Stomach (tissue), 8 donors: ENCODE measurements at regions not wholly inside any gene's neighbourhood (a gene's known extent, or its start where the extent isn't known, plus 50 kb on each side); places are given as distances from the start of the nearest gene placed in this dataset.

ENCODE experiments used
- DNase-seq, 2 donors: peaks; one replicate each; pipeline versions ENCODE4 v3.0.0 to v3.0.0-alpha.2; 2013 to 2019
- H3K27ac ChIP-seq, 5 donors: fragments of 200-600 bp in 4 of 5; sonication (generic) in 4 of 5; one replicate each; pipeline ENCODE4 v1.5.1; 2013 to 2019; ENCODE audit warnings: mild to moderate bottlenecking in 1 of 5, moderate library complexity in 1 of 5
- H3K27me3 ChIP-seq, 3 donors: fragments of 200-600 bp; sonication (generic); one replicate each; pipeline ENCODE4 v1.5.1; 2017 to 2019; ENCODE audit warnings: mixed run types in 1 of 3
- H3K36me3 ChIP-seq, 4 donors: fragments of 200-600 bp; sonication (generic); 1 replicate in 3 of 4; 2 replicates in 1 of 4; pipeline ENCODE4 v1.5.1; 2016 to 2019
- H3K4me1 ChIP-seq, 4 donors: fragments of 200-600 bp; sonication (generic); one replicate each; pipeline ENCODE4 v1.5.1; 2016 to 2019
- H3K4me3 ChIP-seq, 4 donors: fragments of 200-600 bp; sonication (generic) in 3 of 4; one replicate each; pipeline ENCODE4 v1.5.1; 2016 to 2019; ENCODE audit warnings: mild to moderate bottlenecking in 1 of 4
- H3K9me3 ChIP-seq, 4 donors: fragments of 200-600 bp; sonication (generic); one replicate each; pipeline ENCODE4 v1.5.1; 2016 to 2019
- CTCF ChIP-seq, 7 experiments: fragments of 450-650 bp in 4 of 7; fragments of 200-600 bp in 3 of 7; sonication (generic) in 3 of 7; IDR thresholded peaks; one replicate each; pipeline ENCODE4 v1.5.1; 2016 to 2019; ENCODE audit warnings: antibody characterized with exemption in 7 of 7, control low read depth in 2 of 7, mild to moderate bottlenecking in 1 of 7
- EP300 ChIP-seq: sonication (generic); formaldehyde crosslinking; IDR thresholded peaks from one replicate; pipeline ENCODE4 v1.6.1; 2017; ENCODE audit warnings: antibody characterized with exemption
- POLR2A ChIP-seq, 4 donors: fragments of 450-650 bp; IDR thresholded peaks; one replicate each; pipeline ENCODE4 v1.6.1; 2016; ENCODE audit warnings: antibody characterized with exemption in 4 of 4, control low read depth in 2 of 4, mild to moderate bottlenecking in 1 of 4, moderate library complexity in 1 of 4
- POLR2AphosphoS5 ChIP-seq, 3 donors: sonication (generic); formaldehyde crosslinking; IDR thresholded peaks; one replicate each; pipeline ENCODE4 v1.6.1; 2016; ENCODE audit warnings: antibody characterized with exemption in 3 of 3
- WGBS, 5 donors: extraction: QIAGEN DNeasy Blood & Tissue Kit in 3 of 5; methylation state at CpG; one replicate each; pipeline versions ENCODE4 v1.1.5 to v1.1.7; 2013 to 2018; 5-methylcytosine and 5-hydroxymethylcytosine counted together
- intact Hi-C: fragments of 100-400 bp; cut with DNase I; formaldehyde crosslinking; loops from one replicate; pipeline ENCODE4 v1.15.1; 2023; ENCODE audit warnings: low total_unique reads
- donor health status: healthy with polysubstance abuse.
- donor health status: Bipolar disorder and iron deficiency.
- donor health status: healthy.

- H3K27ac ChIP-seq = no peak overlapping the region
- DNase-seq = no peak
- H3K36me3 ChIP-seq = no peaks in the 10 kb centered on the region
- H3K4me3 ChIP-seq = no peak overlapping the region
- H3K4me1 ChIP-seq = peaks cover 0 to 8% (median 0%) of the 10 kb centered on the region in 4 donors
- no peaks in the 10 kb centered on the region for H3K27me3 ChIP-seq
- intact Hi-C loops = no loop called here
- H3K9me3 ChIP-seq = no peaks in the 10 kb centered on the region
- no peak for TF ChIP-seq POLR2AphosphoS5 (IDR thresholded peaks at IDR 0.05)
- no peak for TF ChIP-seq CTCF (IDR thresholded peaks at IDR 0.05)
- TF ChIP-seq EP300 = no peak
- no peak for TF ChIP-seq POLR2A (IDR thresholded peaks at IDR 0.05)
- 96 to 100% (median 100%) methylated on average over 1 of the region's 1 CpG for WGBS, 5 donors
Measured at GRCh38 chr14:84084056-84084630, 1445.8 kb upstream of the FLRT2 start.

- Histone ChIP-seq H3K9me3 (no peaks in the 10 kb centered on the region), H3K36me3 (no peaks in the 10 kb centered on the region), H3K27ac (no peak overlapping the region), H3K27me3 (no peaks in the 10 kb centered on the region), H3K4me3 (no peak overlapping the region), H3K4me1 (peaks cover 0 to 8% (median 0%) of the 10 kb centered on the region in 4 donors)
- TF ChIP-seq POLR2A (IDR thresholded peaks at IDR 0.05) (no peak), POLR2AphosphoS5 (IDR thresholded peaks at IDR 0.05) (peak in 1 of 3 donors; percentile 2)
- intact Hi-C loops = no loop called here
- peak in 1 of 2 donors; percentile 12 for DNase-seq
Measured at GRCh38 chr14:84085493-84085892, 1444.5 kb upstream of the FLRT2 start.

- H3K27me3 ChIP-seq = no peaks in the 10 kb centered on the region
- intact Hi-C loops = no loop called here
- 80 to 89% (median 84%) methylated on average over 4 of the region's 4 CpGs for WGBS, 5 donors
- no peaks in the 10 kb centered on the region for H3K9me3 ChIP-seq
- DNase-seq = no peak
- H3K4me1 ChIP-seq = peaks cover 0 to 8% (median 0%) of the 10 kb centered on the region in 4 donors
- no peak overlapping the region for H3K27ac ChIP-seq
- no peaks in the 10 kb centered on the region for H3K36me3 ChIP-seq
- no peak overlapping the region for H3K4me3 ChIP-seq
- no peak for TF ChIP-seq POLR2AphosphoS5 (IDR thresholded peaks at IDR 0.05)
- no peak for TF ChIP-seq EP300
- TF ChIP-seq CTCF (IDR thresholded peaks at IDR 0.05) = no peak
- no peak for TF ChIP-seq POLR2A (IDR thresholded peaks at IDR 0.05)
Measured at GRCh38 chr14:84086714-84087113, 1443.2 kb upstream of the FLRT2 start.

GRCh38 chr14:84087986-84088531 is 1441.9 kb upstream of the FLRT2 start:
- Histone ChIP-seq H3K9me3 (no peaks in the 10 kb centered on the region), H3K4me1 (peaks cover 0 to 8% (median 0%) of the 10 kb centered on the region in 4 donors), H3K27me3 (no peaks in the 10 kb centered on the region), H3K27ac (peak overlapping the region in 2 of 5 donors; percentile 8 to 37), H3K4me3 (no peak overlapping the region), H3K36me3 (no peaks in the 10 kb centered on the region)
- WGBS, 5 donors = 67 to 90% (median 79%) methylated on average over 8 of the region's 8 CpGs
- intact Hi-C loops = no loop called here
- DNase-seq = peak in 1 of 2 donors; percentile 64
- no peak for TF ChIP-seq POLR2A (IDR thresholded peaks at IDR 0.05)
- no peak for TF ChIP-seq CTCF (IDR thresholded peaks at IDR 0.05)
- peak in 2 of 3 donors; percentile 14 to 39 for TF ChIP-seq POLR2AphosphoS5 (IDR thresholded peaks at IDR 0.05)
- TF ChIP-seq EP300 = no peak

GRCh38 chr14:84090837-84091236 is 1439.1 kb upstream of the FLRT2 start:
- H3K27ac ChIP-seq = no peak overlapping the region
- 59 to 86% (median 77%) methylated on average over 1 to 6 of the region's 6 CpGs for WGBS, 5 donors
- no peaks in the 10 kb centered on the region for H3K36me3 ChIP-seq
- no peak for TF ChIP-seq EP300
- TF ChIP-seq CTCF (IDR thresholded peaks at IDR 0.05) = no peak
- no peak for TF ChIP-seq POLR2A (IDR thresholded peaks at IDR 0.05)
- TF ChIP-seq POLR2AphosphoS5 (IDR thresholded peaks at IDR 0.05) = no peak
- H3K27me3 ChIP-seq = no peaks in the 10 kb centered on the region
- intact Hi-C loops = no loop called here
- H3K4me3 ChIP-seq = no peak overlapping the region
- peaks cover 0 to 8% (median 0%) of the 10 kb centered on the region in 4 donors for H3K4me1 ChIP-seq
- H3K9me3 ChIP-seq = no peaks in the 10 kb centered on the region
- peak in 1 of 2 donors; percentile 62 for DNase-seq
